Dedifferentiated amniotic fluid mesenchymal stem cell (primary cell): ENCODE measurements at regions not wholly inside any gene's neighbourhood (a gene's known extent, or its start where the extent isn't known, plus 50 kb on each side); places are given as distances from the start of the nearest gene placed in this dataset.

Experiments
- DNase-seq: peaks from one replicate; pipeline ENCODE4 v3.0.0-alpha.2; 2016; ENCODE audit errors: extremely low spot score

GRCh38 chr14:71666571-71667145 lies 265.6 kb upstream of the RGS6 start:
- DNase-seq, result no peak

GRCh38 chr14:71668186-71668912 lies 263.9 kb upstream of the RGS6 start:
- no peak for DNase-seq

- no peak for DNase-seq
Observed at GRCh38 chr14:71672596-71672995, 259.6 kb upstream of the RGS6 start.

GRCh38 chr14:71675126-71675899 lies 256.9 kb upstream of the RGS6 start:
- DNase-seq, result no peak

- no peak for DNase-seq
Observed at GRCh38 chr14:71675900-71676287, 256.3 kb upstream of the RGS6 start.

GRCh38 chr14:71680736-71681387 lies 251.4 kb upstream of the RGS6 start:
- no peak for DNase-seq

GRCh38 chr14:71682337-71682736 lies 249.9 kb upstream of the RGS6 start:
- DNase-seq, result no peak

- no peak for DNase-seq
Observed at GRCh38 chr14:71684323-71684722, 247.9 kb upstream of the RGS6 start.

GRCh38 chr14:71686677-71687076 lies 245.6 kb upstream of the RGS6 start:
- no peak for DNase-seq

GRCh38 chr14:71687166-71687831 lies 244.9 kb upstream of the RGS6 start:
- DNase-seq, result peak; percentile 46

- DNase-seq, result no peak
Observed at GRCh38 chr14:71688576-71688975, 243.7 kb upstream of the RGS6 start.

GRCh38 chr14:71690478-71690877 lies 241.8 kb upstream of the RGS6 start:
- DNase-seq, result no peak

- no peak for DNase-seq
Observed at GRCh38 chr14:71692496-71692895, 239.7 kb upstream of the RGS6 start.

- peak; percentile 73 for DNase-seq
Observed at GRCh38 chr14:71693381-71693780, 238.8 kb upstream of the RGS6 start.

- DNase-seq, result no peak
Observed at GRCh38 chr14:71694591-71695530, 237.4 kb upstream of the RGS6 start.

- no peak for DNase-seq
Observed at GRCh38 chr14:71695611-71696350, 236.4 kb upstream of the RGS6 start.

GRCh38 chr14:71698027-71698426 lies 234.2 kb upstream of the RGS6 start:
- DNase-seq, result no peak

- DNase-seq, result no peak
Observed at GRCh38 chr14:71698673-71699072, 233.6 kb upstream of the RGS6 start.

- no peak for DNase-seq
Observed at GRCh38 chr14:71701990-71702389, 230.2 kb upstream of the RGS6 start.

- DNase-seq, result no peak
Observed at GRCh38 chr14:71702786-71703185, 229.4 kb upstream of the RGS6 start.
